Panc1 (cell line): ENCODE measurements at regions not wholly inside any gene's neighbourhood (a gene's known extent, or its start where the extent isn't known, plus 50 kb on each side); places are given as distances from the start of the nearest gene placed in this dataset.

Experiments used
- ATAC-seq: fragments of 200-7000 bp; cut with Tn5 transposase; 2 replicates; pipeline ENCODE4 v1.9.1; 2020; ENCODE audit warnings: mild to moderate bottlenecking, moderate library complexity
- BruUV-seq: library from RNA; stranded (reverse); fragments of 400-500 nt; replicated peaks from 2 replicates; lab custom pipeline; 2021; lab: Mats Ljungman, UMichigan
- CTCF ChIA-PET: fragments of 300-600 bp; sonication (Branson Sonifier 250); formaldehyde crosslinking; loops from one replicate; lab custom pipeline; 2022; ENCODE audit warnings: antibody characterized with exemption; lab: Charles Lee
- POLR2A ChIA-PET: fragments of 300-600 bp; sonication (Branson Sonifier 250); formaldehyde crosslinking; loops from one replicate; lab custom pipeline; 2022; ENCODE audit warnings: antibody characterized with exemption; lab: Charles Lee
- DNase-seq: peaks from one replicate; pipeline ENCODE4 v3.0.0-alpha.2; 2010; ENCODE audit warnings: low read depth, low spot score
- H3K27ac ChIP-seq: 2 replicates; pipeline ENCODE4 v1.5.1; 2011; ENCODE audit warnings: mild to moderate bottlenecking, low read length, inconsistent platforms
- H3K27me3 ChIP-seq: fragments of 200-500 bp; sonication (Bioruptor generic); 2 replicates; pipeline ENCODE4 v1.6.0; 2014; ENCODE audit warnings: low read length, inconsistent platforms; ENCODE audit not compliant: control insufficient read depth, insufficient read depth
- H3K36me3 ChIP-seq: fragments of 200-500 bp; sonication (Bioruptor generic); 2 replicates; pipeline ENCODE4 v1.5.1; 2014; ENCODE audit warnings: inconsistent platforms, mild to moderate bottlenecking, low read length, moderate library complexity; ENCODE audit not compliant: control insufficient read depth, insufficient read depth
- H3K4me1 ChIP-seq: 2 replicates; pipeline ENCODE4 v1.5.1; 2011; ENCODE audit warnings: inconsistent platforms, mild to moderate bottlenecking, low read length, moderate library complexity; ENCODE audit not compliant: control insufficient read depth, insufficient read depth
- H3K4me3 ChIP-seq, 2 experiments: 2 replicates each; pipeline ENCODE4 v1.5.1; 2011 to 2012; ENCODE audit warnings: low read depth in 2 of 2, low read length in 2 of 2, mild to moderate bottlenecking in 2 of 2, inconsistent platforms in 1 of 2, moderate library complexity in 1 of 2
- H3K9me3 ChIP-seq: fragments of 200-500 bp; sonication (Bioruptor generic); 2 replicates; pipeline ENCODE4 v1.5.1; 2014; ENCODE audit warnings: low read depth, mild to moderate bottlenecking, inconsistent platforms, low read length, moderate library complexity; ENCODE audit not compliant: control insufficient read depth, insufficient read depth
- POLR2AphosphoS5 ChIP-seq: IDR thresholded peaks from 2 replicates; pipeline ENCODE4 v1.6.1; 2012; ENCODE audit warnings: mild to moderate bottlenecking, low read depth, low read length, moderate library complexity
- SIN3A ChIP-seq: IDR thresholded peaks from 2 replicates; pipeline ENCODE4 v1.6.1; 2012; ENCODE audit warnings: low read depth, mild to moderate bottlenecking, low read length, moderate library complexity, borderline replicate concordance; ENCODE audit not compliant: insufficient read depth
- TCF7L2 ChIP-seq: IDR thresholded peaks from 2 replicates; pipeline ENCODE4 v1.6.1; 2011; ENCODE audit warnings: mild to moderate bottlenecking, low read depth, low read length, inconsistent platforms
- in situ Hi-C: cut with HindIII; loops from 2 replicates; pipeline ENCODE4 v1.10.0; 2016; ENCODE audit warnings: low sequenced_read_pairs, low pct_unique_long_range_greater_than_20kb
- intact Hi-C: fragments of 100-400 bp; cut with micrococcal nuclease; formaldehyde crosslinking; loops from one replicate; pipeline ENCODE4 v1.10.0; 2022; ENCODE audit not compliant: unreplicated experiment
- TF ChIP-seq, protein P1 (sequence below): fragments of 450-650 bp; IDR thresholded peaks from 2 replicates; pipeline ENCODE4 v1.5.1; 2017; ENCODE audit warnings: mild to moderate bottlenecking
- TF ChIP-seq, protein P2 (sequence below), 2 experiments: IDR thresholded peaks; 2 replicates each; pipeline ENCODE4 v1.6.1; 2011 to 2012; ENCODE audit warnings: low read depth in 2 of 2, control low read depth in 1 of 2, low read length in 1 of 2, mild to moderate bottlenecking in 1 of 2, moderate library complexity in 1 of 2; ENCODE audit not compliant: insufficient read depth in 1 of 2

DNA sequence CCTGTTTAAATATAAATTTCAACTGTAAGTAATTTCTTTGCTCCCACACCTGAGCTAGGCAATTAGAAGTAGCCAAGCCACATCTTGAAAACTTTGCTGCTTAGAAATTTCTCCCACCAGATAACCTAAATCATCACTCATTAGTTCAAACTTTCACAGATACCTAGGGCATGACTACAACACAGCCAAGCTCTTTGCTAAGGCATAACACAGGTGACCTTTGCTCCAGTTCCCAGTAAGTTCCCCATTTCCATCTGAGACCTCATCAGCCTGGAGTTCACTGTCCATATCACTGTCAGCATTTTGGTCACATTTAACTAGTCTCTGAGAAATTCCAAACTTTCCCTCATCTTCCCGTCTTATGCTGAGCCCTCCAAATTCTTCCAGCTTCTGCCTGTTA is 79.8 kb upstream of the OPRM1 start:
- Histone ChIP-seq H3K4me1 (no peaks in the 10 kb centered on the region), H3K36me3 (no peaks in the 10 kb centered on the region), H3K4me3 (no peak overlapping the region), H3K9me3 (no peaks in the 10 kb centered on the region), H3K27ac (no peak overlapping the region), H3K27me3 (no peaks in the 10 kb centered on the region)
- in situ Hi-C loops = no loop called here
- intact Hi-C loops = no loop called here
- ATAC-seq = no peak
- no TSS peak for BruUV-seq
- CTCF ChIA-PET = no interaction called here
- POLR2A ChIA-PET = no interaction called here
- TF ChIP-seq TCF7L2 (no peak), SIN3A (no peak), POLR2AphosphoS5 (no peak)
- TF ChIP-seq, protein P1, sequence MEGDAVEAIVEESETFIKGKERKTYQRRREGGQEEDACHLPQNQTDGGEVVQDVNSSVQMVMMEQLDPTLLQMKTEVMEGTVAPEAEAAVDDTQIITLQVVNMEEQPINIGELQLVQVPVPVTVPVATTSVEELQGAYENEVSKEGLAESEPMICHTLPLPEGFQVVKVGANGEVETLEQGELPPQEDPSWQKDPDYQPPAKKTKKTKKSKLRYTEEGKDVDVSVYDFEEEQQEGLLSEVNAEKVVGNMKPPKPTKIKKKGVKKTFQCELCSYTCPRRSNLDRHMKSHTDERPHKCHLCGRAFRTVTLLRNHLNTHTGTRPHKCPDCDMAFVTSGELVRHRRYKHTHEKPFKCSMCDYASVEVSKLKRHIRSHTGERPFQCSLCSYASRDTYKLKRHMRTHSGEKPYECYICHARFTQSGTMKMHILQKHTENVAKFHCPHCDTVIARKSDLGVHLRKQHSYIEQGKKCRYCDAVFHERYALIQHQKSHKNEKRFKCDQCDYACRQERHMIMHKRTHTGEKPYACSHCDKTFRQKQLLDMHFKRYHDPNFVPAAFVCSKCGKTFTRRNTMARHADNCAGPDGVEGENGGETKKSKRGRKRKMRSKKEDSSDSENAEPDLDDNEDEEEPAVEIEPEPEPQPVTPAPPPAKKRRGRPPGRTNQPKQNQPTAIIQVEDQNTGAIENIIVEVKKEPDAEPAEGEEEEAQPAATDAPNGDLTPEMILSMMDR = no peak
- TF ChIP-seq, protein P2, sequence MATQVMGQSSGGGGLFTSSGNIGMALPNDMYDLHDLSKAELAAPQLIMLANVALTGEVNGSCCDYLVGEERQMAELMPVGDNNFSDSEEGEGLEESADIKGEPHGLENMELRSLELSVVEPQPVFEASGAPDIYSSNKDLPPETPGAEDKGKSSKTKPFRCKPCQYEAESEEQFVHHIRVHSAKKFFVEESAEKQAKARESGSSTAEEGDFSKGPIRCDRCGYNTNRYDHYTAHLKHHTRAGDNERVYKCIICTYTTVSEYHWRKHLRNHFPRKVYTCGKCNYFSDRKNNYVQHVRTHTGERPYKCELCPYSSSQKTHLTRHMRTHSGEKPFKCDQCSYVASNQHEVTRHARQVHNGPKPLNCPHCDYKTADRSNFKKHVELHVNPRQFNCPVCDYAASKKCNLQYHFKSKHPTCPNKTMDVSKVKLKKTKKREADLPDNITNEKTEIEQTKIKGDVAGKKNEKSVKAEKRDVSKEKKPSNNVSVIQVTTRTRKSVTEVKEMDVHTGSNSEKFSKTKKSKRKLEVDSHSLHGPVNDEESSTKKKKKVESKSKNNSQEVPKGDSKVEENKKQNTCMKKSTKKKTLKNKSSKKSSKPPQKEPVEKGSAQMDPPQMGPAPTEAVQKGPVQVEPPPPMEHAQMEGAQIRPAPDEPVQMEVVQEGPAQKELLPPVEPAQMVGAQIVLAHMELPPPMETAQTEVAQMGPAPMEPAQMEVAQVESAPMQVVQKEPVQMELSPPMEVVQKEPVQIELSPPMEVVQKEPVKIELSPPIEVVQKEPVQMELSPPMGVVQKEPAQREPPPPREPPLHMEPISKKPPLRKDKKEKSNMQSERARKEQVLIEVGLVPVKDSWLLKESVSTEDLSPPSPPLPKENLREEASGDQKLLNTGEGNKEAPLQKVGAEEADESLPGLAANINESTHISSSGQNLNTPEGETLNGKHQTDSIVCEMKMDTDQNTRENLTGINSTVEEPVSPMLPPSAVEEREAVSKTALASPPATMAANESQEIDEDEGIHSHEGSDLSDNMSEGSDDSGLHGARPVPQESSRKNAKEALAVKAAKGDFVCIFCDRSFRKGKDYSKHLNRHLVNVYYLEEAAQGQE (IDR thresholded peaks at IDR 0.05; ENCODE audit: insufficient read depth in 1 of 2, low read depth in 2 of 2, low read length in 1 of 2) = no peak
- no peak for DNase-seq

DNA sequence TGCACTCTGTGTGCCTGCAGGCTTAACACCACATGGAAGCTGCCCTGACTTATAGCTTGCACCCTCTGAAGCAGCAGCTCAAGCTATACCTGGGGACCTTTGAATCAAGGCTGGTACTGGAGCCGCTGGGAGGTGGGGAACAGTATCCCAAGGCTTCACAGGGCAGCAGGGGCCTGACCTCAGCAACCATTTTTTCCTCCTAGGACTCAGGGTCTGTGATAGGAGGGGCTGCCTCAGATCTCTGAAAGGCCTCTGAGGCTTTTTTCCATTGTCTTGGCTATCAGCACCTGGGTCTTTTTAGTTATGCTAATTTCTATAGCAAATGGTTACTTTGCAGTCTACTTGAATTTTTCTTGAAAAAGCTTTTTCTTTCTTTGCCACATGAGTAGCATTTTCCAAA is 80.2 kb upstream of the OPRM1 start:
- CTCF ChIA-PET = no interaction called here
- no peak overlapping the region for H3K27ac ChIP-seq
- no peaks in the 10 kb centered on the region for H3K9me3 ChIP-seq
- intact Hi-C loops (no loop called here), in situ Hi-C loops (no loop called here)
- ATAC-seq = no peak
- no peak overlapping the region for H3K4me3 ChIP-seq
- H3K4me1 ChIP-seq = no peaks in the 10 kb centered on the region
- no peak for DNase-seq
- no peaks in the 10 kb centered on the region for H3K27me3 ChIP-seq
- POLR2A ChIA-PET = no interaction called here
- H3K36me3 ChIP-seq = no peaks in the 10 kb centered on the region
- TF ChIP-seq, protein P2 (IDR thresholded peaks at IDR 0.05; ENCODE audit: insufficient read depth in 1 of 2, low read depth in 2 of 2, low read length in 1 of 2) = no peak
- TF ChIP-seq SIN3A (no peak), TCF7L2 (no peak), POLR2AphosphoS5 (no peak)
- TF ChIP-seq, protein P1 = no peak
- BruUV-seq = no TSS peak
